ENCODE measurements at regions not wholly inside any gene's neighbourhood (a gene's known extent, or its start where the extent isn't known, plus 50 kb on each side); places are given as distances from the start of the nearest gene placed in this dataset.

DNA sequence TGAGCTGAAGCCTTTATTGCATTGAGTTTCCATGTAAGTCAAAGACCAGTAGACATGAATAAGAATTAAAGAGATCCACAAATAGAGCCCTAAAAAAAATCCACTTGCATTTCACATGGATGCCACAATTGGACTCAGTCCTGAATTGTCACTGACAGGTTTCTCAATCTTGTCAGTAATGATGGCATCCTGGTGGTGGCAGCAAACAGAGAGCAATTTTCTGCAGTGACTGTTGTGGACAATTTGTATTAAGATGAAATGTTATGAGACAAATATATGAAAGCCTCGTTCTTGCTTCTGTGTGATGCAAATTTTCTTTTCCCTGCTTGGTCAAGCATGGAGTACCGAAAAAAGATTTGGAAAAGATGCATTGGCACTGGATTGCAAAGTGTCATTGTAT is 278.9 kb downstream of the SAMD5 start:
- TF ChIP-seq CREB1 (CRISPR knock-in tag; IDR thresholded peaks at IDR 0.05) (no peak), ESRRA (CRISPR knock-in tag; IDR thresholded peaks at IDR 0.05; ENCODE audit: borderline replicate concordance) (no peak), ZNF232 (CRISPR knock-in tag; IDR thresholded peaks at IDR 0.05) (no peak), SMAD3 (CRISPR knock-in tag; IDR thresholded peaks at IDR 0.05; ENCODE audit: borderline replicate concordance) (no peak), JUN (CRISPR knock-in tag; IDR thresholded peaks at IDR 0.05) (no peak)
- TF ChIP-seq, protein P1, sequence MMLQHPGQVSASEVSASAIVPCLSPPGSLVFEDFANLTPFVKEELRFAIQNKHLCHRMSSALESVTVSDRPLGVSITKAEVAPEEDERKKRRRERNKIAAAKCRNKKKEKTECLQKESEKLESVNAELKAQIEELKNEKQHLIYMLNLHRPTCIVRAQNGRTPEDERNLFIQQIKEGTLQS (CRISPR knock-in tag; conservative IDR thresholded peaks at IDR 0.05): no peak
- TF ChIP-seq, protein P2, sequence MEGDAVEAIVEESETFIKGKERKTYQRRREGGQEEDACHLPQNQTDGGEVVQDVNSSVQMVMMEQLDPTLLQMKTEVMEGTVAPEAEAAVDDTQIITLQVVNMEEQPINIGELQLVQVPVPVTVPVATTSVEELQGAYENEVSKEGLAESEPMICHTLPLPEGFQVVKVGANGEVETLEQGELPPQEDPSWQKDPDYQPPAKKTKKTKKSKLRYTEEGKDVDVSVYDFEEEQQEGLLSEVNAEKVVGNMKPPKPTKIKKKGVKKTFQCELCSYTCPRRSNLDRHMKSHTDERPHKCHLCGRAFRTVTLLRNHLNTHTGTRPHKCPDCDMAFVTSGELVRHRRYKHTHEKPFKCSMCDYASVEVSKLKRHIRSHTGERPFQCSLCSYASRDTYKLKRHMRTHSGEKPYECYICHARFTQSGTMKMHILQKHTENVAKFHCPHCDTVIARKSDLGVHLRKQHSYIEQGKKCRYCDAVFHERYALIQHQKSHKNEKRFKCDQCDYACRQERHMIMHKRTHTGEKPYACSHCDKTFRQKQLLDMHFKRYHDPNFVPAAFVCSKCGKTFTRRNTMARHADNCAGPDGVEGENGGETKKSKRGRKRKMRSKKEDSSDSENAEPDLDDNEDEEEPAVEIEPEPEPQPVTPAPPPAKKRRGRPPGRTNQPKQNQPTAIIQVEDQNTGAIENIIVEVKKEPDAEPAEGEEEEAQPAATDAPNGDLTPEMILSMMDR (IDR thresholded peaks at IDR 0.05): no peak
- TF ChIP-seq, protein P3, sequence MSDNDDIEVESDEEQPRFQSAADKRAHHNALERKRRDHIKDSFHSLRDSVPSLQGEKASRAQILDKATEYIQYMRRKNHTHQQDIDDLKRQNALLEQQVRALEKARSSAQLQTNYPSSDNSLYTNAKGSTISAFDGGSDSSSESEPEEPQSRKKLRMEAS (CRISPR knock-in tag; IDR thresholded peaks at IDR 0.05): no peak
- TF ChIP-seq, protein P4, sequence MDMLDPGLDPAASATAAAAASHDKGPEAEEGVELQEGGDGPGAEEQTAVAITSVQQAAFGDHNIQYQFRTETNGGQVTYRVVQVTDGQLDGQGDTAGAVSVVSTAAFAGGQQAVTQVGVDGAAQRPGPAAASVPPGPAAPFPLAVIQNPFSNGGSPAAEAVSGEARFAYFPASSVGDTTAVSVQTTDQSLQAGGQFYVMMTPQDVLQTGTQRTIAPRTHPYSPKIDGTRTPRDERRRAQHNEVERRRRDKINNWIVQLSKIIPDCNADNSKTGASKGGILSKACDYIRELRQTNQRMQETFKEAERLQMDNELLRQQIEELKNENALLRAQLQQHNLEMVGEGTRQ (CRISPR knock-in tag; IDR thresholded peaks at IDR 0.05): no peak
- TF ChIP-seq, protein P5, sequence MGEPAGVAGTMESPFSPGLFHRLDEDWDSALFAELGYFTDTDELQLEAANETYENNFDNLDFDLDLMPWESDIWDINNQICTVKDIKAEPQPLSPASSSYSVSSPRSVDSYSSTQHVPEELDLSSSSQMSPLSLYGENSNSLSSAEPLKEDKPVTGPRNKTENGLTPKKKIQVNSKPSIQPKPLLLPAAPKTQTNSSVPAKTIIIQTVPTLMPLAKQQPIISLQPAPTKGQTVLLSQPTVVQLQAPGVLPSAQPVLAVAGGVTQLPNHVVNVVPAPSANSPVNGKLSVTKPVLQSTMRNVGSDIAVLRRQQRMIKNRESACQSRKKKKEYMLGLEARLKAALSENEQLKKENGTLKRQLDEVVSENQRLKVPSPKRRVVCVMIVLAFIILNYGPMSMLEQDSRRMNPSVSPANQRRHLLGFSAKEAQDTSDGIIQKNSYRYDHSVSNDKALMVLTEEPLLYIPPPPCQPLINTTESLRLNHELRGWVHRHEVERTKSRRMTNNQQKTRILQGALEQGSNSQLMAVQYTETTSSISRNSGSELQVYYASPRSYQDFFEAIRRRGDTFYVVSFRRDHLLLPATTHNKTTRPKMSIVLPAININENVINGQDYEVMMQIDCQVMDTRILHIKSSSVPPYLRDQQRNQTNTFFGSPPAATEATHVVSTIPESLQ (CRISPR knock-in tag; IDR thresholded peaks at IDR 0.05): no peak
